Umbilical cord (tissue), 1 donor: ENCODE measurements at regions not wholly inside any gene's neighbourhood (a gene's known extent, or its start where the extent isn't known, plus 50 kb on each side); places are given as distances from the start of the nearest gene placed in this dataset.

Experiments used
- DNase-seq: peaks from one replicate; pipeline ENCODE4 v3.0.0-alpha.2; 2015; ENCODE audit warnings: low spot score

DNA sequence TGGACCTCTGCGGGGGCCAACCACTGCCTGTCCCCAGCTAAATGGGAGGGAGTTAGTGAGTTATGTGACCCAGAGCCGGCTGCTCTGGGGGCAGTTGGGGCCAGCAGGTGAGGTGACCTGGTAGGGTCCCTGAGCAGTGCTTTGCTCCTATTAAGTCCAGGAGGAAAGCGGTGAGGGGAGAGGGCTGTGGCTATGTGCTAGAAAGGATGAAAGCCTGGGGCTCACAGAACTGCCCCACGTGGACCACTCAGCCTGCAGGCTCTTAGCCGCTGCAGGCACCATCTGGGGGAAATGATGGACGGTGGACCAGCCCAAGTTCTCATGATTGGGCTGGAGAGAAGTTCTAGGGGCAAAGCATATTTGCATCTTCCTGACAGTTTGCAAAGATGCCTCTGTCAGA lies 67.6 kb upstream of the ZNF536 start:
- no peak for DNase-seq

DNA sequence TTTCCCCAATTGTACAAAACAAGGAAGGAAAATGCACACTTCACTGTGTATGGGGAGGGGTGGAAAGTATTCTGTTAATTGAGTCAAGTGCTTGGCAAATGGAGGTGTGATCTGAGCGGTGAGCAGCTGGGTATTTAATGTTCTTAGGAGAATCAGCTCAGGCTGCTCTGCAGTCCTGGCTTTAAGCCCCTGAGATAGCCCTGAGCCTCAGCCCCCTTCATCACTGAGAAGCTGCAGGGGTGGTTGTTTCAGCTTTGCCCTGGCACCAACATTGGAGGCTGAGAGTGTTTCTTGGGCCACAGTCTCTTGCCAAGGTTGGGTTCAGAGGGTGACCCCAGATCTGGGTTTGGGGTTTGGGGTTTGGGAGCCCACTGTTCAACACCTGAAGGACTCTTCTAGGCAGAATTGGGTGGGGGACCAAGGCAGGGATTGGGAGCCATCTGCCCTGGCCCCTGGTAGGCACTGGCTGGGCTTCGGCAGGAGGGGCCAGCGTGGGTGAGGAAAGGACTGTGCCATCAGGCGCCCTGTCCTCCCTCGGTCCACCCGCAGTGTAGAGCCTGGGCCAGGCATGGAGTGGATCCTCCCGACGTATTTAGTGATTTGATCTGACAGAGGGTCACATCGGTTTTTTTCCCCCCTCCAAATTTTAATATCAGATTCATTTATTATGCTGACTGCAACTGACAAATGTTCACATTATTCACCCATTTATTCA lies 66.7 kb upstream of the ZNF536 start:
- DNase-seq = no peak

DNA sequence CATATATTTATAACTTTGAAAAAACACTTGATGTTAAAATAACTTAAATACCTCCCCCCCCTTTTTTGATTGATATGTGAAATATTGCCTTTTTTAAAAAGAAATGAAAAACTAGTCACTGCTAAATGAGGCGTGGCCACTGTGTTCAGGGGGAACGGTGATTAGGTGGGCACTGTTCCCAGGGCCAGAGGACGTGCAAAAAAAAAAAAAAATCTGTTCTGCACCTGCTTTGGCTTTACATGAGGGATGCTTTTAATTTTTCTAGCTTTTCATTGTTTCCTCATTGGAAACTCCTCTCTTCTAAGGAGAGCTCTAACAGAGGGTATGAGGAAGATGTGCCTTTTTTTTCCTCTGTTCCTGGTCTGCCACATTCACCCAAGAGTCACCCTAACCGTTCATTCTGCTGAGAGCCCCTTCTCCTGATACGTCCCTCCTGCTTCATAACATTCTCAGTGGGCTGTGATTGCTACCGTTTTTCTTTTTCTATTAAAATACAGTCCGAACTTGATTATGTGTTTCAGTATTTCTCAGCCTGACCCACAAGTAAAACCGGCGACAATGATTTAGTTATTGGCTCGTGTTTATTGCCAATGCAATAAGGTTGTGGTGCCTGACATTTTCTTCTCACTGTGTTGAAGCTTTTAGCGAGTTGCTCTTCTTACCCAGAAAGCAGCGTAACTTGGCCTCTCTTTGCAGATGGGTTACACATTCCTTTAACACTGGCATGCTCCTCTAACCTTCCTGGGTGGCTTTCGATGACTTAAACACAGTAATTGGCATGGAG lies 64.8 kb upstream of the ZNF536 start:
- DNase-seq = no peak

DNA sequence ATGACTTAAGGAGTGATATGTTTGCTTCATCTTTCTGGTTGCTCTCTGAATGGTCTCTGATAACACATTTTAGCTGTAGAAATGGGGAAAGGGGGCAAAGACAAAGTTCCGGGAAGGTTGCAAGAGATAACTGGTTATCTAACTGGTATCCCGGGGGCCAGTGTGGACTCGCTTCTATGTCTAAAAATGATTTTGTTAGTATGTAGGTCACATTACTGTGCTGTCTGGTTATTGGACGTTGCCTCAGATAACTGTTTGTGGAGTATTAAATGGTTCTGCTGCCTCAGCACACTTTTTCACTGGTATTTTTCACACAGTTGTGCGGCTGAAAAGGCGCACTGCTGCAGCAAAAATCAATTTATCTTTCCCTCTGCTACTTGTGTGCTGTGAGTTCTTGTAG lies 63.0 kb upstream of the ZNF536 start:
- DNase-seq = no peak

DNA sequence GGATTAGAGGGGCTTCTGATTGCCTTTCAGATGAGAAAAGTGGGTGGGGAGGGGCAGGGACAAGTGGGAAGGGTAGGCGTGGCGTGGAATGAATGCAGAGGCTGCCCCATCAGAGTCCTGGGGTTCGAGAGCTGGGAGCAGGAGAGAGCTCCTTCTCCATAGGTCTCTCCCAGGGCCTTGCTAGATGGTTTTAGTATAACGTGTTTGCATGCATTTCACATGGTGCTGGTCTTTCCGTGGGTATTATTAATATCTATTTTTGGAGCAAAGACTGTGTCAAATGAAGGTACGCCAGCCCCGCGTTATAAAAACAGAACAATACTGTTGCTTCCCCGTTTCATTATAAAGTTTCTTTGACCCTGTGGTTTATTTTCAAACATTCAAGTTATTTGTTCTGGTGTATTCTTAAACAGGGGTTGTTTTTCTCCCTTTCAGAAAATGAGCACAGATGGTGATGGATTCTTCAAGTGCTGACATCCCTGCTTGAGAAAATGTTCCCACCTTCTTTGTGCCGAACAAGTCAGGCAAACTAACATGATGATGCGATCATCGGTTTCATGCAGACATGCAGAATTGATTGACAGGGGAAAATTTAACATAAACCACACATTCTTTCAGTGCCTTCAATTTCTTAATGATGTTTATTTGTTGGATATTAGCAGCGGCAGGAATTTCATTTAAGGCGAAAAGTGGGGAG lies 62.1 kb upstream of the ZNF536 start:
- DNase-seq = no peak

DNA sequence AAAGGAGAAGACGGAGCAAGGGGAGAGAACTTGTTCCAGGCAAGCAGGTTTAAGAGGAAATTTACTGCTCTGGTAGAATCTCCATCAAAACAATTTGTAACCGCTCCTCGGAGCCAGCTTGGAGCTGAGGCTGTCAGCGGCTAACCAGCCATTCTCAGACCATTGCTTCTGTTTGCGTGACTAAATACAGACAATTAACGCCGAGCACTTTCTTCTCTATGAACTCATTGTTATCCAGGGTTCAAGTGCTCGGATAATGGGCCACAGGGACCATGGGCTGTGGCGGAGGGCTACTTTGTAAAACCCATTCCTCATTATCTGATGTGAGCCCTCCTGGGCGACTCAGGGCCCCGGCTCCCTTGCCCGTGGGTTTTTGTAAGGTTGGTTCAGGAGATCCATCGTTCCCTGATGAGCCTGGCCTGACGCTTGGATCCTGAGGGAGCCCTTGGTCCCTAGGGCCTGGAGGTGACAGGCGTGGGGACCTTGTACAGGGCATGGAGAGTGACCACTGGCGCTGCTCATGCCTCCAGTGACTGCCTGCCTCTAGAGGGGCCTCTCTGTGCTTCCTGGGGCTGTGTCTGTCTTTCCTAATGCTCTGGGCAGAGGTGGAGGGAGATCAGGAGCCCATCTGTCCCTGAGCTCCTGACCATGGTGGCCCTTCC lies 61.5 kb upstream of the ZNF536 start:
- DNase-seq = no peak

DNA sequence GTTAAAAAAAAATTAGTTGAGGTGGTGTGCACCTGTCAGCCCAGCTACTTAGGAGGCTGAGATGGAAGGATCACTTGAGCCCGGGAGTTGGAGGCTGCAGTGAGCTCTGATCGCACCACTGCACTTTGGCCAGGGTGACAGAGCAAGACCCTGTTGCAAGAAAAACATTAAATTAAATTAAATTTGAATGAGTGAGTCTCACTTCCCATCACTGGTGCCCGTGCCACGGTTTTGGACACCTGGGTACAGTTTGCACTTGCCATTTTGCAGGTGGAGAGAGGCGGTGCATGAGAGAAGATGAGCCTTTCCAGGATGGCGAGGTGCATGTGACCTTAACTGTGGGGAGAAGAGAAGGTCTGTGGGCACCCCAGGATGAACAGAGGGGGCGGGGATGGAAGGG lies 60.3 kb upstream of the ZNF536 start:
- no peak for DNase-seq

DNA sequence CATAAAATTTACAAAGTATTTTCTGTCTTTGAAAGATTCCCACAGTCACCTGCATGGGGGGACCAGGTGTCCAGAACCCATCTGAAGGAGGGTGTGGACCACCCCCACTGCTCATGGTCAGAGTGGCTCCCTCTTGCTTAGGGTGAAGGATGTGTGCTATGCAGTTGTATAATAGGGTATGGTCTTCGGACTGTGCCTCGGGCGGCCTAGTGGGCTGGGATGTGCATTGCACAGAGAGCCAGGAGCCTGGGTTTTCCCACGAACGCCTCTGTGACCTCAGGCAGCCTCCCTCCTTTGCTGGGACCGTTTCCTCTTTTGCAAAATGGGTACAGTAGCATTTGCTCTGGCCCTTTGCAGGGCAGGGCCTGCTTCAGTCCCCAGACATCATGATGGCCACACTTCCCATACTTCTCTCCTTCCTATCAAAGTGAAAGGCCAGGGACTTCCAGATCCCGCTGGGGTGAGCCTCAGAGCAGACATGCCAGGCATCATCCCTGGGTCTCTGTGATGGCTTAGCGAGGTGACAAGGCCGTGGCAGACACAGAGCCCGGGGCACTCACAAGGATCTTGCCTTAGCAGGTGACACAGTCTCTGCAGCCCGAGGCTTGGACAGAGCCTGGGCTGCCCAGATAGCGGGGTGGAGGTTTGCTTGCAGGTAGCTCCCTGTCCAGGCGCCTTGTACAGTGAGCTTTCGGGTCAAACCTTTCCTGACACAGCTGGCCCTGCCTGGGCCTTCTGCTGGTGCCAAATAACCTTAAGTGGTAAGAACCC lies 59.4 kb upstream of the ZNF536 start:
- no peak for DNase-seq

DNA sequence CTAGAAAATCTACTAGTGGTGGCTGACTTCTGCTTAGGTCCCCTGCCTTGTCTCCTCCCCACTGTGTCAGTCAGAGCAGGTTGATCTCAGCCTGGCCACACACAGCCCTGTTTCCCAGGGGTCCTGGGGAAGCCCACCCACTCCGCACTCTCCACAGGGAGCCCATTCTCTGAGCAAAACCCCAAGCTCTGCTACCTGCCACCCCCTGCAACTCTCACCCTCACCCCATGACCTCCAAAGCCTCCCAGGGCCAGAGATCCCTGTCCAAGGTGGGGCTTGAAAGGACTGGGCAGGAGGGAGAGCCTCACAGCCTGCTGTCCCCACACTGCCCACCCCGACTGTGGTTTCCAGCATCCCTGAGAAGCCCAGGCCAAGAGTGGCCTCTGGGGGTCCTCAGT lies 58.8 kb upstream of the ZNF536 start:
- DNase-seq = no peak

DNA sequence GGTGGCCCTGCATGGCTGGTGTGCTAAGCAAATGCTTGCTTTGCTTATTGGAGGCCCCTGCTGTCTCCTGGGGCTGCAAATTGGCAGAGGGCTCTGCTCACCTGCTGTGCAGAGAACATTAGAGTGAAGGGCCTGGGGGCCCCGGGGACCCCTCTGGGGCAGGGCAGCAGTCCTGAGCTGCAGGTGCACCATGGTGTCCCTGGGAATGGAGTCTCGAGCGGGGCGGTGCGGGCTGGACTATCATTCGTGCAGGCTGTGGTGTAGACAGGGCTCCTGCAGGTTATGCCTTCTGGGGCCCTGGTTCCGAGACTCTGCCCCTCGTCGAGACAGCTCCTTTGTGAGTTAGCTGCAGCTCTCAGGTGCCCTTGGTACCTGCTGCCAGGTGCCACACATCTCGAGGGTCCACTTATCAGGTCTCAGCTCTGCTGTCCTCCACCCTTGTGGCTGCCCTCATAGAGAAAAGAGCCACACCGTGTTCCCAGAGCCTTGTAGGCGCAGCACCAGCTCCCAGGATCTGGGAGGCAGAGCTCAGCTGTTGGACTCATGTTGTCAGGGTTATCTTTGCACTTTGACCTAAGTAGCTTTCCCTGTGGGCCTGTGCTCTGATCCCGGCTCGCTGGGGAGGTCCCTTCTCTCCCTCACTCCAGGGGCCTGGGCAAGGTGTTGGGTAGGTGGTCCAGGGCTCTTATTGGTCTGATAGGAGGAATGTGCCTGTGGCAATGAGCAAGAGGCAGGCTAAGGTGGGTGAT lies 58.0 kb upstream of the ZNF536 start:
- no peak for DNase-seq

DNA sequence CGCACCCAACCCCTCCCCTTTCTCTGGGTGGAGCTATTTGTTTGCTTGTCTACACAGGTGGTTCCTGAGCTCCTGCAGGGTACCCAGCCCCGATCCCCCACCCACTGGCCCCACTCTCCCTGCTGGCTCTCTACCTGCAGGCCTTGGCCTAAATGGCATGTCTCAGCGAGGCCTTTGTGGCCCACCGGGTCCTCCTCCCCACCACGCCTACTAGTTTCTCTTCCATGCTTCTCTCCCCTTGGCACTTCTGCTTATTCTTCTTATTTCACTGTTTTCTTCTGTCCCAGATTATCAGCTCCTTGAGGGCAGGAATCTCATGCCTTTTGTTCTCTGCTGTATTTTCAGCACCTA lies 57.4 kb upstream of the ZNF536 start:
- no peak for DNase-seq

DNA sequence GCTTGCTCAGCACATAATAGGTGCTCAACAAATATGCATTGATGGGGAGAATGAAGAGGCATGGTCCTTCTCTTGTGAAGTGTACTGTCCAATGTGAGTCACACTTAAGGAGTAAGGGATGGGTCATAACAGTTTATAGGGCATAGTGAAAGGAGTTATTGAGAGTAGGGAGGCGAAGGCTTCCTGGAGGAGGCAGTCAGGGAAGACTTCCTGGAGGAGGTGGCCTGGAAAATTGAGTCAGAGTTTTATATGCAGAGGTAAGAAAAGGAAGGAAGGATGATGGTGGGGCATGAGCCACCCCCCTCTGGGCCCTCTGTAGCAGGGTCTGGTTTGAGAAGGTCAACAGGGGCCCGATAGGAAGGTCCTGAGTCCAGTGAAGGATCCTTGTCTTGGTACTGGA lies 57.0 kb upstream of the ZNF536 start:
- DNase-seq = no peak

DNA sequence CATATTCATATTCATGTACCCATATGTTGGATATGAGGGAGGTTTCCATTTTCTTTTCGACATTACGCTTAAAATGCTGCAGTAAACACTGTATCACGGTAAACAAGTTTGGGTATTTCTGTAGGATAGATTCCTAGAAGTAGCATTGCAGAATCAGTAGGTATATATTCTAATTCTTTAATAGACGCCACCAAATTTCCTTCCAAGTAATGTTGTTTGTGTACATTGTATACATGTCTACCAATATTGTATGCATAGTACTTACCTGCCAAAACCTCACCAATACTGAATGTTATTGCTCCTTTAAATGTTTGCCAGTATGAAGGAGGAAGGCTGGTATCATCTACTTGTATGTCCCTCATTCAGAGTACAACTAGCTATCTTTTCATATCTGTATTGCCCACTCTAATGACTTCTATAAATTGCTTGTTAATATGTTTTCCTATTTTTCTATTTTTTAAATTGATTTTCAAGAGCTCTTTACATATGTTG lies 56.1 kb upstream of the ZNF536 start:
- no peak for DNase-seq

DNA sequence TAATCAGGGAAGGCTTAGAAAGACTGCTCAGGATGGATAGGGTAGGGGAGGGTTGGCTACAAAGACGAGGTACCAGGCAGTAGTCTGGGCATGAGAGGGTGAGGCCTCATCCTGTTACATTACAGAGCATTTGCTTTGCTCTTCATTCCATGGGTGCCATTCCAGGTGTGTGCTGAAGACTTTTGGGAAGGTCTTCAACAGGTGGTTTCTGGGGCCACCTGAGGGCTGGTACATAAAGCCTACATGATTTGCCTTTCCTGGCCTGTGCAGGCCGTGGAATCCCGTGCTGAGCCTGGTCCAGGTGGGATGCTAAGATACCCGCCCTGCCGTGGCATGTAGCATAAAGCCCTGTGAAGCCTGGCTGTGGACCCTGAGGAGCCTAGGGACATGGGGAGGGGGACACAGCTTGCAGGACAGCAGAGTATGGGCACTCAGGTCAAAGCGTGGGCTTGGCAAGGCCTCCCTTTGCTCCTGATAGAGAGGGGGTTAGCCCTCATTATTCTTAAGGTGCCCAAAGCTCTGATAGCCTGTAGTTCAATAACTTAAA lies 55.6 kb upstream of the ZNF536 start:
- no peak for DNase-seq

DNA sequence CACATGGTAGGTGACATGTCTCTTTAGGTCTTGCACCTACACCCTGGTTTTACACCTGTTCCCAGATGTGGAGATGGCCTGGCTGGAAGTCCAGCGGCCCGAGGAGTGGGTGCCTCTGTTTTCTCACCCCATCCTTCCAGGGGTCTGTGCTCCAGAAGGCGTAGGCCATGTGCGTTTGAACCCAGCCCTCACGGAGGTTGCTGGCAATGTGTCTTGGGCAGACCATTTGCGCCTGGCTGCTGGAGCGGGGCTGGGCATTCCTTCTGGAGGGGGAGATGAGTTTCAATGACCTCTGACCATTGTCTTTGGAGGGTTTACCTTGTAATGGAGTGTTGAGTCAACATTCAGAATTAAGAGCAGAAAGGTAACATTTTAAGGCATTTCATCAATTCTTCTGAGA lies 54.8 kb upstream of the ZNF536 start:
- DNase-seq = no peak

DNA sequence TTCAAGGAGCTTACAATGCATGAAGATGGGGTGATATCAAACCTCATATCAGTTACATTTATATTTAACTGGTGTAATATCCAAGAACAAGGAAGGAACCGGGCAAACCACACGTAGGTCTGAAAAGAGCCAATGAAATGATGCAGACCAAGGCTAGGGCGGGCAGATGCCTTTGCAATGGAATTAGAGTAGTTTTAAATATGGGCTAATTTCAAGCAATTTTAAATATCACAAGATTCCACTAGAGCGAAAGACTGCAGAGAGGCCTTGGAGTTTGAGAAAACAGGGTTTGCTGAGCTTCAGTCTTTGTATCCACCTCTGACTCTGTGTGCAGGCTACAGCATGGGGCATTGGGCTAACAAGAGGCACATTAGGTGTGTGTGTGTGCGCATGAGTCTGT lies 53.9 kb upstream of the ZNF536 start:
- no peak for DNase-seq

DNA sequence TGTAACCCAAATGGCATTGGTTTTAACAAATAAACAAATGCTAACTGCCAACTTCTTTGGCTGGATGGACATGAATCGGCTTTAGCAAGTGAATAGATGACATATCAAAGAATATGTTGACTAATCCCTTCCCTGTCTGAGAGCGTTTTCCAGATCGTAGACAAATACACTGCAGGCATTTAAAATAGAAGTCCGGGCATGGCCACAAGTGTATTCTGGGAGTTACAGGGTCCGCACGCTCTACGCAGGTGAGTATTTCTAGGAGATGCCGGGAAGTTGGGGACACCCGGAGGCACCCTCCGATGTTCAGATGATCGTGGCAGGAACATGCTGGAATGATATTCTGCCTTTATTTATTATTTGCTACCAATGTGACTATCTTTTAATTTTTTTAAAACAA lies 53.2 kb upstream of the ZNF536 start:
- no peak for DNase-seq

DNA sequence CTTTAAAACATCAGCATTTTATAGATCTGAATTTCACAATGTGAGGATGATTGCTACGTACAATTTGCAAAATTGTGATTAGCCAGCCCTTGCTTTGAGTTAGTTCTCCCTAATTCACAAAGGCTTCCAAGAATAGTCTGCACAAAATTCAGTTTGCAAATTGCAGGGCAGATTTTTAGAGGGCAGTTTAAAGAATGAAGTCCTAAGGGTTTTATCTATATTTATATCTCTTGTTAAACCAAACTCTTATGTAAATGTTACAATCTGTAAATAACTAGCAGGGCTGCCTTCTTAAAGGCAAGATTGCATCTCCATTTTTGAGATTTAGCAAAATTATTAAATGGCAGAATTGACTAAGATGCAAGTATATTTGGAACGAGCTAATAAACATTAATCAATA lies 52.8 kb upstream of the ZNF536 start:
- DNase-seq = no peak

DNA sequence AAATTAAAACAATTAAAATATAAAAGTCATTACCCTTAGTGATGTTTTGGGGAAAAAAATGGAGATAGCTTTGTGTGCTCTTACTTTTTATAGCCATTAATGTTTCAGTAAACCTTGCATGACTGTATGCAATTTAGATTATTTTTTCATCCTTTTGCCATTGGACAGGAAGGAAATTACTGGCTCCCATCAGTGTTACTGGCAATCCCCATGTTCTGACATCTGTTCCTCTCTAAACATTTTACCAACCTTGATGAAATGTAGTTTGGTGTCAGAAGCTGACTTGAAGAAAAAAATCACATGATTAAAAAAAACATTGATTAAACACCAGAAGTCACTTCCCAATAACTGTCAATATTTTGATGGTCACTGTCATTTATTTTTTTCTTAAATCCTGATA lies 52.3 kb upstream of the ZNF536 start:
- no peak for DNase-seq

DNA sequence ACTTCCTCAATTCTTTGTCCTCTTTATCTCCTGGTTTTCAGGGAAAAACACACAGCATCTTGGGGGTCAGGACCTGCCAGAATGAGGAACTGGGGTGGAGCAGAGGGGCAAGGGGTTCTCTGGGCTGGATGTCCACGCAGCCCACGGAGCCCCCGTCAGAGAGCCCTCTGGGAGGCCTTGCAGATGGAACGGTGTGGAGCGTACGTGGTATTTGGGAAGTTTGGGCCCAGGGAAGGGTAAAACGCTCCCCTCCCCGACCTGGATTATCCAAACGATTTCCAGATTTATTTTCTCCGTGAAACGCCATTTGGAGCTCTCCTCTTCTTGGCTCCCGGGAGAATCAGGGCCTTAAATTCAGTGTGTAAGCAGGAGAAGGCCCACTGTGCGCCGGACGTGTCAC lies 51.7 kb upstream of the ZNF536 start:
- no peak for DNase-seq
